GM23338 (cell line): ENCODE measurements at regions not wholly inside any gene's neighbourhood (a gene's known extent, or its start where the extent isn't known, plus 50 kb on each side); places are given as distances from the start of the nearest gene placed in this dataset.

Source experiments
- CTCF ChIP-seq, 2 experiments: fragments of 200-600 bp in 1 of 2; sonication (generic) in 1 of 2; conservative IDR thresholded peaks; 2 replicates each; pipeline versions ENCODE4 v1.5.1 to v1.6.1; 2016 to 2017; ENCODE audit warnings: antibody characterized with exemption in 2 of 2, low read depth in 2 of 2, mild to moderate bottlenecking in 2 of 2, moderate library complexity in 1 of 2
- EZH2 ChIP-seq: fragments of 200-600 bp; sonication (generic); IDR thresholded peaks from one replicate; pipeline ENCODE4 v1.8.0; 2017; ENCODE audit warnings: antibody characterized with exemption, mild to moderate bottlenecking, low read depth; ENCODE audit not compliant: unreplicated experiment

GRCh38 chr3:177778633-177779032 lies 581.4 kb upstream of the TBL1XR1 start:
- no peak for TF ChIP-seq CTCF (conservative IDR thresholded peaks at IDR 0.05; ENCODE audit: low read depth in 2 of 2)
- TF ChIP-seq EZH2: no peak
